A673 (cell line): ENCODE measurements at regions not wholly inside any gene's neighbourhood (a gene's known extent, or its start where the extent isn't known, plus 50 kb on each side); places are given as distances from the start of the nearest gene placed in this dataset.

Source experiments
- BruUV-seq: library from RNA; stranded (reverse); fragments of 400-500 nt; replicated peaks from 2 replicates; lab custom pipeline; 2021; lab: Mats Ljungman, UMichigan
- CTCF ChIA-PET: fragments of 300-600 bp; sonication (Branson Sonifier 250); formaldehyde crosslinking; loops from one replicate; lab custom pipeline; 2022; ENCODE audit warnings: antibody characterized with exemption; lab: Charles Lee
- POLR2A ChIA-PET: fragments of 300-600 bp; sonication (Branson Sonifier 250); formaldehyde crosslinking; loops from one replicate; lab custom pipeline; 2022; ENCODE audit warnings: antibody characterized with exemption; ENCODE audit not compliant: low non-redundant PET; lab: Charles Lee
- DNase-seq: peaks from one replicate; pipeline ENCODE4 v3.0.0-alpha.2; 2015; ENCODE audit warnings: low spot score
- H3K27ac ChIP-seq: fragments of 200-600 bp; sonication (generic); 2 replicates; pipeline ENCODE4 v1.5.1; 2016; ENCODE audit warnings: mixed run types, low read depth, mild to moderate bottlenecking, mixed read lengths, antibody characterized with exemption, low read length; ENCODE audit not compliant: poor library complexity, severe bottlenecking
- H3K27me3 ChIP-seq: fragments of 200-600 bp; sonication (generic); replicated peaks from 2 replicates; pipeline ENCODE4 v1.6.1; 2017; ENCODE audit warnings: mixed run types, low read depth, mild to moderate bottlenecking, mixed read lengths, antibody characterized with exemption, low read length; ENCODE audit not compliant: insufficient read depth, poor library complexity
- H3K36me3 ChIP-seq: fragments of 200-600 bp; sonication (generic); 2 replicates; pipeline ENCODE4 v1.6.1; 2016; ENCODE audit warnings: mixed run types, mild to moderate bottlenecking, mixed read lengths, antibody characterized with exemption, low read length; ENCODE audit not compliant: insufficient read depth, poor library complexity, severe bottlenecking
- H3K4me1 ChIP-seq: fragments of 200-600 bp; sonication (generic); 2 replicates; pipeline ENCODE4 v1.6.1; 2017; ENCODE audit warnings: mixed run types, mild to moderate bottlenecking, mixed read lengths, antibody characterized with exemption, low read length; ENCODE audit not compliant: insufficient read depth, poor library complexity, severe bottlenecking
- H3K4me3 ChIP-seq: fragments of 200-600 bp; sonication (generic); 2 replicates; pipeline ENCODE4 v1.5.1; 2016; ENCODE audit warnings: low read depth, mixed run types, mild to moderate bottlenecking, mixed read lengths, low read length; ENCODE audit not compliant: poor library complexity, severe bottlenecking
- H3K9me3 ChIP-seq: fragments of 200-600 bp; sonication (generic); 2 replicates; pipeline ENCODE4 v1.6.1; 2016; ENCODE audit warnings: mixed run types, low read depth, mild to moderate bottlenecking, mixed read lengths, antibody characterized with exemption, low read length; ENCODE audit not compliant: poor library complexity, severe bottlenecking
- EZH2 ChIP-seq: fragments of 200-600 bp; sonication (generic); IDR thresholded peaks from 2 replicates; pipeline ENCODE4 v1.6.1; 2017; ENCODE audit warnings: borderline replicate concordance, low read depth, mild to moderate bottlenecking, mixed read lengths, antibody characterized with exemption, low read length; ENCODE audit not compliant: poor library complexity, severe bottlenecking
- intact Hi-C: fragments of 100-400 bp; cut with micrococcal nuclease; formaldehyde crosslinking; loops from one replicate; pipeline ENCODE4 v1.10.0; 2022; ENCODE audit not compliant: unreplicated experiment
- TF ChIP-seq, protein P1 (sequence below): fragments of 300-800, 200-600 bp; sonication (generic); conservative IDR thresholded peaks from 2 replicates; pipeline ENCODE4 v1.5.1; 2017; ENCODE audit warnings: low read depth, mild to moderate bottlenecking, antibody characterized with exemption, low read length, moderate library complexity, mixed read lengths

GRCh38 chr5:45081082-45081481 lies 272.3 kb downstream of the MRPS30 start:
- Histone ChIP-seq H3K9me3 (no peaks in the 10 kb centered on the region), H3K4me3 (no peak overlapping the region), H3K27me3 (no peaks in the 10 kb centered on the region), H3K36me3 (no peaks in the 10 kb centered on the region), H3K27ac (no peak overlapping the region), H3K4me1 (no peaks in the 10 kb centered on the region)
- TF ChIP-seq, protein P1, sequence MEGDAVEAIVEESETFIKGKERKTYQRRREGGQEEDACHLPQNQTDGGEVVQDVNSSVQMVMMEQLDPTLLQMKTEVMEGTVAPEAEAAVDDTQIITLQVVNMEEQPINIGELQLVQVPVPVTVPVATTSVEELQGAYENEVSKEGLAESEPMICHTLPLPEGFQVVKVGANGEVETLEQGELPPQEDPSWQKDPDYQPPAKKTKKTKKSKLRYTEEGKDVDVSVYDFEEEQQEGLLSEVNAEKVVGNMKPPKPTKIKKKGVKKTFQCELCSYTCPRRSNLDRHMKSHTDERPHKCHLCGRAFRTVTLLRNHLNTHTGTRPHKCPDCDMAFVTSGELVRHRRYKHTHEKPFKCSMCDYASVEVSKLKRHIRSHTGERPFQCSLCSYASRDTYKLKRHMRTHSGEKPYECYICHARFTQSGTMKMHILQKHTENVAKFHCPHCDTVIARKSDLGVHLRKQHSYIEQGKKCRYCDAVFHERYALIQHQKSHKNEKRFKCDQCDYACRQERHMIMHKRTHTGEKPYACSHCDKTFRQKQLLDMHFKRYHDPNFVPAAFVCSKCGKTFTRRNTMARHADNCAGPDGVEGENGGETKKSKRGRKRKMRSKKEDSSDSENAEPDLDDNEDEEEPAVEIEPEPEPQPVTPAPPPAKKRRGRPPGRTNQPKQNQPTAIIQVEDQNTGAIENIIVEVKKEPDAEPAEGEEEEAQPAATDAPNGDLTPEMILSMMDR: no peak
- TF ChIP-seq EZH2: no peak
- POLR2A ChIA-PET: no interaction called here
- DNase-seq: no peak
- intact Hi-C loops: no loop called here
- CTCF ChIA-PET: no interaction called here
- BruUV-seq: no TSS peak

DNA sequence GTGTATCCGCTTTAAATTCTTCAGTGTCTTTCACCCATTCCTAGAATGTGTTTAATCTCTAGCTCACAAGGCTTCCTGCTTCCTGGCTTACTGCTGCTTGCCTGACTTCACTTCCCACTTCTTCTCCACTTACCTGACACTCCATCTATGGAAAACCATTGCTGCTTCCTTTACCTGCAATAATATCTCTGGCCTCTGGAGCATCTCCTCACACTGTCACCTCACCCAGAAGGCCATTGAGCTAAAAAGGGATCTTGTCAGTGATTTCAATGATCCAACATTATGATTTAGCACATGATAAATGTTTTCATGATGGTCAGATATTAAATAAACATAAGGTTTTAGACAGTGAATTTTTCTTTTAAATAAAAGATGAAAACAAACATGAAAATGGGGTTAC lies 281.1 kb downstream of the MRPS30 start:
- TF ChIP-seq EZH2: no peak
- TF ChIP-seq, protein P1: no peak
- Histone ChIP-seq H3K9me3 (no peaks in the 10 kb centered on the region), H3K4me1 (no peaks in the 10 kb centered on the region), H3K4me3 (no peak overlapping the region), H3K36me3 (no peaks in the 10 kb centered on the region), H3K27me3 (no peaks in the 10 kb centered on the region), H3K27ac (no peak overlapping the region)
- CTCF ChIA-PET: no interaction called here
- intact Hi-C loops: no loop called here
- POLR2A ChIA-PET: interaction anchor here (0.6 kb wide), 1 partner anchor 163 kb away, joined by 5 read pairs; no protein-coding TSS in a partner anchor
- no peak for DNase-seq
- BruUV-seq: no TSS peak

DNA sequence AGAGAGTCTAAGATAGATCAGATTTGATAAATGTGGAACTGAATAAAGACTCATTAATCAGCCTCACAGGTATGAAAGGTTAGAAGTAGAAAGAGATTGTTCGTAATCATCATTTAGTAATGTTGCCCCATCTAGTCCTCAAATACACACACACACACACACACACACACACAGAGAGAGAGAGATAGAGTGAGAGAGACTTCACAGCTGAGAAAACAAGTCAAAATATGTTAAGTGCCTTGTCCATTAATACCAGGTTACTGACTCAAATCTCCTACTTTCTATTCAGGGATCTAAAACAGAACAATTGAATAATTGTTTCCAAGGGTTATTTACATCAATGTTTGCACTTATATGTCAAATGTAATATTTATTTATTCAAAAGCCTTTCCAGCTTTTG lies 284.6 kb downstream of the MRPS30 start:
- DNase-seq: no peak
- Histone ChIP-seq H3K4me1 (no peaks in the 10 kb centered on the region), H3K4me3 (no peak overlapping the region), H3K27me3 (no peaks in the 10 kb centered on the region), H3K27ac (no peak overlapping the region), H3K9me3 (no peaks in the 10 kb centered on the region), H3K36me3 (no peaks in the 10 kb centered on the region)
- CTCF ChIA-PET: no interaction called here
- no TSS peak for BruUV-seq
- TF ChIP-seq, protein P1: no peak
- TF ChIP-seq EZH2: no peak
- intact Hi-C loops: no loop called here
- POLR2A ChIA-PET: no interaction called here
